Trophoblast cell (in vitro differentiated cells and primary cell): ENCODE measurements at regions not wholly inside any gene's neighbourhood (a gene's known extent, or its start where the extent isn't known, plus 50 kb on each side); places are given as distances from the start of the nearest gene placed in this dataset.

Experiments
- DNase-seq, 2 donors: peaks; one replicate each; pipeline ENCODE4 v3.0.0-alpha.2; 2016
- H2AFZ ChIP-seq: 2 replicates; pipeline ENCODE4 v1.6.1; 2013; ENCODE audit warnings: low read length, moderate library complexity, mild to moderate bottlenecking; ENCODE audit not compliant: insufficient read depth, poor library complexity
- H2AK5ac ChIP-seq: 2 replicates; pipeline ENCODE4 v1.6.1; 2013; ENCODE audit warnings: mild to moderate bottlenecking, low read length
- H2BK120ac ChIP-seq: 2 replicates; pipeline ENCODE4 v1.6.1; 2013; ENCODE audit warnings: low read length, mild to moderate bottlenecking, moderate library complexity; ENCODE audit not compliant: insufficient read depth, poor library complexity
- H2BK12ac ChIP-seq: 2 replicates; pipeline ENCODE4 v1.6.1; 2013; ENCODE audit warnings: mild to moderate bottlenecking, low read length, moderate library complexity
- H2BK5ac ChIP-seq: 2 replicates; pipeline ENCODE4 v1.6.1; 2013; ENCODE audit warnings: low read length, low read depth, moderate library complexity, mild to moderate bottlenecking; ENCODE audit not compliant: poor library complexity
- H3K14ac ChIP-seq: 2 replicates; pipeline ENCODE4 v1.6.1; 2013; ENCODE audit warnings: mild to moderate bottlenecking, low read length
- H3K18ac ChIP-seq: 2 replicates; pipeline ENCODE4 v1.6.1; 2013; ENCODE audit warnings: mild to moderate bottlenecking, low read length
- H3K23ac ChIP-seq: 2 replicates; pipeline ENCODE4 v1.6.1; 2013; ENCODE audit warnings: low read length
- H3K27ac ChIP-seq: 2 replicates; pipeline ENCODE4 v1.5.1; 2013; ENCODE audit warnings: low read depth, mild to moderate bottlenecking, inconsistent platforms, low read length, moderate library complexity
- H3K27me3 ChIP-seq: 2 replicates; pipeline ENCODE4 v1.6.1; 2013; ENCODE audit warnings: inconsistent platforms, mild to moderate bottlenecking, low read length, moderate library complexity; ENCODE audit not compliant: insufficient read depth
- H3K36me3 ChIP-seq, 2 experiments: 1 replicate in 1 of 2; 2 replicates in 1 of 2; pipeline ENCODE4 v1.6.1; 2013; ENCODE audit warnings: low read length in 2 of 2, mild to moderate bottlenecking in 2 of 2, moderate library complexity in 1 of 2; ENCODE audit not compliant: insufficient read depth in 2 of 2, control insufficient read depth in 1 of 2
- H3K4ac ChIP-seq: 2 replicates; pipeline ENCODE4 v1.6.1; 2013; ENCODE audit warnings: low read depth, mild to moderate bottlenecking, low read length, moderate library complexity
- H3K4me1 ChIP-seq, 2 experiments: 1 replicate in 1 of 2; 2 replicates in 1 of 2; pipeline ENCODE4 v1.6.1; 2013; ENCODE audit warnings: low read length in 2 of 2, mild to moderate bottlenecking in 2 of 2, moderate library complexity in 1 of 2; ENCODE audit not compliant: insufficient read depth in 2 of 2, control insufficient read depth in 1 of 2
- H3K4me2 ChIP-seq: 2 replicates; pipeline ENCODE4 v1.6.1; 2013; ENCODE audit warnings: inconsistent platforms, mild to moderate bottlenecking, low read length, moderate library complexity
- H3K4me3 ChIP-seq: 2 replicates; pipeline ENCODE4 v1.5.1; 2013; ENCODE audit warnings: mild to moderate bottlenecking, low read depth, low read length, inconsistent platforms
- H3K79me1 ChIP-seq: one replicate; pipeline ENCODE4 v1.6.1; 2013; ENCODE audit warnings: low read length
- H3K79me2 ChIP-seq: 2 replicates; pipeline ENCODE4 v1.6.1; 2013; ENCODE audit warnings: low read length, mild to moderate bottlenecking; ENCODE audit not compliant: control insufficient read depth, insufficient read depth, poor library complexity
- H3K9ac ChIP-seq: 2 replicates; pipeline ENCODE4 v1.6.1; 2013; ENCODE audit warnings: mild to moderate bottlenecking, low read length
- H3K9me3 ChIP-seq: 2 replicates; pipeline ENCODE4 v1.6.1; 2013; ENCODE audit warnings: low read depth, mild to moderate bottlenecking, control low read depth, inconsistent platforms, low read length; ENCODE audit not compliant: insufficient read depth
- H4K12ac ChIP-seq: 2 replicates; pipeline ENCODE4 v1.6.1; 2013; ENCODE audit warnings: low read depth, mild to moderate bottlenecking, low read length, moderate library complexity
- H4K8ac ChIP-seq: 2 replicates; pipeline ENCODE4 v1.6.1; 2013; ENCODE audit warnings: low read depth, mild to moderate bottlenecking, low read length, moderate library complexity
- H4K91ac ChIP-seq: one replicate; pipeline ENCODE4 v1.6.1; 2013; ENCODE audit warnings: low read depth, mild to moderate bottlenecking, low read length, moderate library complexity
- WGBS: extraction: QIAGEN DNeasy Blood & Tissue Kit; methylation state at CpG from one replicate; pipeline ENCODE4 v1.1.7; 2013; ENCODE audit warnings: missing lambda C conversion rate; ENCODE audit not compliant: insufficient read length, insufficient coverage; ENCODE audit errors: extremely low coverage; 5-methylcytosine and 5-hydroxymethylcytosine counted together

- Histone ChIP-seq H4K8ac (no peak overlapping the region), H3K4me3 (no peak overlapping the region), H3K79me2 (no peaks in the 10 kb centered on the region)
Measured at GRCh38 chr2:104158191-104158590, 695.7 kb upstream of the POU3F3 start.

DNA sequence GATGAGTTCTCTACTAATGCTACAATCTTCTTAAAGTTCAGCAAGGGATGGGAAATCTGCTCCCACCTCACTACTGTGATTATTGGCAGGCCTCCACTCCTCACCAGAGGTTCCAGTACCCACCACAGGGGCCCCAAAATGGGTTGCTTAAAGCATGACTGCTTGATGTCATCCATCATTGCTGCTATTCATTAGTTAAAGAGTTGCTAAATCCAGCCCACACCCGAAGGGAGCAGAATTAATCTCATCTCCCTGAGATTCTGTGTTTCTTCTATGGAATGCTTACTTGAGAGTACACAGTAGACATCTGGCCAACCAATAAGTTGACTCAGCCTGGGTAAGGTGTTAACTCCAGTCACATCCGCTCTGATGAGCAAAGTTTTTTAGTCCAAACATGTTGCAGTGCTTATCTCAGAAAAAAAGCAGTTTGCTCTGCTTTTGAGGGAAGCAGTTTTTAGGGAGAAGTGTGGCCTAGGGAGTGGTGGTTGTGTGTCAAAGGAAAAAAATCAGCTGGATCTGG lies 690.2 kb upstream of the POU3F3 start:
- Histone ChIP-seq H3K36me3 (no peaks in the 10 kb centered on the region), H3K79me2 (no peaks in the 10 kb centered on the region), H3K23ac (no peak overlapping the region), H2BK120ac (no peak overlapping the region), H3K4me1 (no peaks in the 10 kb centered on the region), H3K4ac (no peak overlapping the region), H3K27me3 (no peaks in the 10 kb centered on the region), H3K79me1 (no peaks in the 10 kb centered on the region), H4K8ac (no peak overlapping the region), H4K12ac (no peak overlapping the region), H2AK5ac (no peak overlapping the region), H3K4me2 (no peak overlapping the region), H3K4me3 (no peak overlapping the region), H3K14ac (no peak overlapping the region), H3K9ac (no peak overlapping the region), H3K18ac (no peak overlapping the region), H3K9me3 (no peaks in the 10 kb centered on the region), H2BK5ac (no peak overlapping the region), H3K27ac (no peak overlapping the region), H4K91ac (no peak overlapping the region), H2AFZ (no peak overlapping the region), H2BK12ac (no peak overlapping the region)
- no peak for DNase-seq
- no CpG with 5 or more reads among the region's 2 CpGs for WGBS

More at GRCh38 chr2:104158191-104158590, 695.7 kb upstream of the POU3F3 start:
- Histone ChIP-seq H3K9me3 (no peaks in the 10 kb centered on the region), H4K12ac (no peak overlapping the region), H3K23ac (no peak overlapping the region), H3K4me2 (no peak overlapping the region), H2BK120ac (no peak overlapping the region), H3K4me1 (no peaks in the 10 kb centered on the region), H3K4ac (no peak overlapping the region), H2AK5ac (no peak overlapping the region), H3K36me3 (no peaks in the 10 kb centered on the region), H3K27ac (no peak overlapping the region), H4K91ac (no peak overlapping the region), H2BK12ac (no peak overlapping the region), H3K79me1 (no peaks in the 10 kb centered on the region), H3K14ac (no peak overlapping the region), H2AFZ (no peak overlapping the region), H3K27me3 (no peaks in the 10 kb centered on the region), H3K18ac (no peak overlapping the region), H2BK5ac (no peak overlapping the region), H3K9ac (no peak overlapping the region)
- no peak for DNase-seq
- WGBS = no CpG with 5 or more reads among the region's 4 CpGs

GRCh38 chr2:104164721-104165252 lies 689.1 kb upstream of the POU3F3 start:
- Histone ChIP-seq H3K36me3 (no peaks in the 10 kb centered on the region), H2AFZ (no peak overlapping the region), H3K79me2 (no peaks in the 10 kb centered on the region), H3K14ac (no peak overlapping the region), H3K27me3 (no peaks in the 10 kb centered on the region), H3K9ac (no peak overlapping the region), H4K8ac (no peak overlapping the region), H3K27ac (no peak overlapping the region), H3K4me3 (no peak overlapping the region), H3K9me3 (no peaks in the 10 kb centered on the region), H2BK120ac (no peak overlapping the region), H3K4me2 (no peak overlapping the region), H4K12ac (no peak overlapping the region), H4K91ac (no peak overlapping the region), H3K23ac (no peak overlapping the region), H2AK5ac (no peak overlapping the region), H3K4ac (no peak overlapping the region), H3K4me1 (no peaks in the 10 kb centered on the region), H3K79me1 (no peaks in the 10 kb centered on the region), H2BK5ac (no peak overlapping the region), H2BK12ac (no peak overlapping the region), H3K18ac (no peak overlapping the region)
- WGBS = no CpG with 5 or more reads among the region's 7 CpGs
- no peak for DNase-seq

- Histone ChIP-seq H3K36me3 (no peaks in the 10 kb centered on the region), H3K4ac (no peak overlapping the region), H4K91ac (no peak overlapping the region), H3K79me2 (no peaks in the 10 kb centered on the region), H4K8ac (no peak overlapping the region), H3K27me3 (no peaks in the 10 kb centered on the region), H3K4me3 (no peak overlapping the region), H3K14ac (no peak overlapping the region), H2BK120ac (no peak overlapping the region), H2AK5ac (no peak overlapping the region), H3K79me1 (no peaks in the 10 kb centered on the region), H2BK5ac (no peak overlapping the region), H3K9me3 (no peaks in the 10 kb centered on the region), H3K27ac (no peak overlapping the region), H2AFZ (no peak overlapping the region), H3K23ac (no peak overlapping the region), H3K4me1 (no peaks in the 10 kb centered on the region), H3K4me2 (no peak overlapping the region), H3K18ac (no peak overlapping the region), H2BK12ac (no peak overlapping the region), H3K9ac (no peak overlapping the region), H4K12ac (no peak overlapping the region)
- no CpG with 5 or more reads among the region's 1 CpG for WGBS
- DNase-seq = no peak
Measured at GRCh38 chr2:104177179-104177578, 676.7 kb upstream of the POU3F3 start.
